Muscle of arm (tissue), 1 donor: ENCODE measurements at regions not wholly inside any gene's neighbourhood (a gene's known extent, or its start where the extent isn't known, plus 50 kb on each side); places are given as distances from the start of the nearest gene placed in this dataset.
"Not testable (repeated sequence)": the region's sequence is repeated elsewhere in the genome, so short reads cannot be mapped to it uniquely, and the experiment has no call there.

Experiments used
- DNase-seq: peaks from one replicate; pipeline ENCODE4 v3.0.0-alpha.2; 2013

- DNase-seq = no peak
Measured at GRCh38 chr3:80334534-80334933, 566.7 kb upstream of the ROBO1 start.

DNA sequence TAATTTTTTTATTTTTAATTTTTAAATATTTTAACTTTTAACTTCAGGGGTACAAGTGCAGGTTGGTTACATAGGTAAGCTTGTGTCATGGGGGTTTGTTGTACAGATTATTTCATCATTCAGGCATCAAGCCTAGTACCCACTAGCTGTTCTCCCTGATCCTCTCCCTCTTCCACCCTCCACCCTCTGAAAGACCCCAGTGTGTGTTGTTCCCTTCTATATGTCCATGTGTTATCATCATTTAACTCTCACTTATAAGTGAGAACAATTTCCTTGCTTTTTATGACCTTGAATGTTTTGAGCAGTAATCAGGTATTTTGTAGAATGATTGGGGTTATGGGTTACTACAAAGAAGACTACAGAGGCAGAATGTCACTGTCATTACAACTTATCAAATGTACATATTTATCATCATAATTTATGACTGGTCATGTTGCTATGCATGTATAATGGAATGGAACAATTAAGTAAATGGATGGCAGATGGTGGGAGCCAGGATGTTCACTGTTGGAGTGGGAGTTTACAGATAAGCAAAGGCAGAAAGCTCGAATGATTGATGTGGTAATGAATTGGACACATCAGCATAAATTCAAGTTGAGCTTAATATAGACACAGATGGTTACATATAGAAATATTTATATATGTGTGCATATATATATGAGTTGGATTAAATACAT is 563.8 kb upstream of the ROBO1 start:
- no peak for DNase-seq

GRCh38 chr3:80314541-80314940 is 546.7 kb upstream of the ROBO1 start:
- not testable (repeated sequence) for DNase-seq

DNA sequence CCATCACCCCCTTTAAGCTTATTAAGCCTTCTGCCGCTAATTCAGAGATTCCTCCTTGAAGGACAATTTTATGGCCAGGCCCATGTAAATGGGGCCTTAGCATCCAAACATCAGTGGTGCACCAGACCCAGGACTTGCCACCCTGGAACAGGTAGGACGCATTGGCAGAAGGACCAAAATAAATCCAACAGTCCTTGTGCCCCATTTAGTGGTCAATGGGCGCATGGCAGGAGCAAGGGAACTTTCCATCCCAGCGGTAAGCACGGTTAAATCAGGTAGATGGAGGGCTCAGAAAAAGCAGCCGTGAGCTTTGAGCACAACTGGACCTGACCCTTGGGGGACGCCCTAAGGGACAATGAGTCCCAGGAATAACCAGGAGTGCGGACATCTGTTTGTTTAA is 540.8 kb upstream of the ROBO1 start:
- DNase-seq = no peak

GRCh38 chr3:80307844-80308243 is 540.0 kb upstream of the ROBO1 start:
- no peak for DNase-seq

GRCh38 chr3:80297720-80298119 is 529.9 kb upstream of the ROBO1 start:
- peak; percentile 14 for DNase-seq

- DNase-seq = no peak
Measured at GRCh38 chr3:80285388-80285787, 517.6 kb upstream of the ROBO1 start.

- DNase-seq = no peak
Measured at GRCh38 chr3:80283783-80284182, 516.0 kb upstream of the ROBO1 start.

DNA sequence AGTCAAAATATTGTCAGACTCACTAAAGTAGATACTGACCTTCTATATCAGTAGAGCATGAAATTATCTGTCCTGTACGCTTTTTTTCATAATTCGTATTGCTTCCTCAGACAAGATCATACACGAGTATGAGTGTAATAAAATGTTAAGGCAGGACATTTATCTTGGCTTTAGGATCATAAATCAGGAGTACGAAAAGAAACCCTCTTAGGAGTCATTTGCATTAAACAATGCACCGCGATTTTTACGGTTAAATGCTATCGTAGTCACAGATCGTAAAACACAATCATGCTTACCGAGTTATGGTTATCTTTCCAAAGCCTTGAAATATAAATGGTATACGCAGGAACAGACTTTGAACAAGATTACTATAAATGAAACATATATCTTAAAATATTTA is 510.3 kb upstream of the ROBO1 start:
- no peak for DNase-seq

GRCh38 chr3:80275120-80275519 is 507.3 kb upstream of the ROBO1 start:
- no peak for DNase-seq

DNA sequence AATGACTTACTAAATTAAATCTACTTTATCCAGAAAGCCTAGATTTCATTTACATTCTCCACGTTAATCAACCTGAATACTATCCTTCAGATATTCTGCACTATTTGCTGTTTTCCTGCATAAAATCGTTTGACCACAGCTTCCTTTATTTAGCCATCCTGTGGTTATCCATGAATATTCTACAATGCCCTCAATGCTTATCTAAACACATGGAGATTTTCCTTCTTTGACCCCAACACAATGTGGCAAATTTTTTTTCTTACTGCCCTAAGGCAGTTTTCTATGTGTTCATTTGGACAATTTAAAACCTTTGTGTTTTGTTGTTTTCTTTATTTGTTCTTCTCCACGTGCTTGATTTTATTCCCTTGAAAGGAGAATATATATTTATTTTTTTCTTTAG is 495.5 kb upstream of the ROBO1 start:
- DNase-seq = no peak

DNA sequence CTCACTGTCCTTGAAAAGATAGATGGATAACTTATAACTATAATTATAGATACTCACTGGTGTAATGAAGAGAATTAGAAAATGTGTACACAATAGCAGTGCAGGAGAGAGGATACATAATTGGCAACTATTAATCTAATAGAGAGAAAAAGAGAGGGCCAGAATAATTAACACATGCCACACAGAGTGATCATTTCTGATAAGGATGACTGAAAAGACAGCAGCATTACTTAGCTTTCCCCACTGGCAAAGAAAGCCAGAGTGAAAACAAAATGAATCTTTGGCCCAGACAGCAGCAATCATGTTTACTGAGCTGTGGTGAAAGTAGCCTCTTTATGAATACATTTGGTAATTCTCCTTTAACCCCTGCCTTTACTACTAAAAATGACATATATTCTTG is 493.3 kb upstream of the ROBO1 start:
- no peak for DNase-seq

DNA sequence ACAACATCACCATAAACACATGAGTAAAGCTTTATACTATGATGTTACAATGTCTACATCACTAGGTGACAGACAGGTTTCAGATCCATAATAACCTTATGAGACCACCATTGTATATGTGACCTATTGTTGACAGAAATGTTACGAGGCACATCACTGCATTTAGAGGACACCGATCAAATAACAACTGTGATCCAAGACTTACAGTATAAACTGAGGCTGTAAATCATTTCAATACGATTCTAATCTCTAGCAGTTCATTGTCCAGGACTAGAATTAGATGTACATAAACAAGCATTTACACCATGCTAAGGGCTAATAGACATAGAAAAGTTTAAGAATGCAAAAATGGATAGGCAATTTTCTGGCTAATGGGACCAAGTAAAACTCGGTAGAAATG is 491.9 kb upstream of the ROBO1 start:
- no peak for DNase-seq

DNA sequence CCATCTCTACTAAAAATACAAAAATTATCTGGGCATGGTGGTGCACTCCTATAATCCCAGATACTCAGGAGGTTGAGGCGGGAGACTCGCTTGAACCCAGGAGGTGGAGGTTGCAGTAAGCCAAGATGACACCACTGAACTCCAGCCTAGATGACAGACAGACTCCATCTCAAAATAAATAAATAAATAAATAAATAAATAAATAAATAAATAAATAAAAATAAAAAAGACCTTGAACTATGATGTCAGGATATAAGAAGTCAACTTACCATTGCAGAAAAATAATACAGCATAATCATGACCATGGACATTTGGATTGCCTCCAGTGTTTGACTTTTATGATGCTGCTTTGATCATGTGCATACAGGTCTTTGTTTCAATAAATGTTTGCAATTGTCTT is 484.3 kb upstream of the ROBO1 start:
- no peak for DNase-seq

GRCh38 chr3:80247766-80248165 is 480.0 kb upstream of the ROBO1 start:
- no peak for DNase-seq

DNA sequence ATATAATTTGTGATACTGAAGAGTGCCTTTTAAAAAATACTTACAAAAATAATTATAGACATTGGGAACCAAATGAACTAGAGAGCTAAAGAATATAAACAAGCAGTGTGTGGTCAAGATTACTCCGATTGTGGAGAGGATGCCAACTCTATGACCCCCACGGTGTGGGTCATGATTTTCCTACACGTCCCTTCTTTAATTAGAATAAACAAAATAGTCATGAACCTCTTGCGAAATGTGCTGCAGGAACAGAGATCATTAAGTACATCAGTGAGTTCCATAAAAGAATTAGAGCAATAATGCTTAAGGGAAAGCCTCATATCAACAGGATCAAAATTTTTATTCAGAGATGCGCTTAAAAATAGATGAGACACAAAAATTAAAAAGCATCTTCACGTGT is 476.6 kb upstream of the ROBO1 start:
- no peak for DNase-seq

DNA sequence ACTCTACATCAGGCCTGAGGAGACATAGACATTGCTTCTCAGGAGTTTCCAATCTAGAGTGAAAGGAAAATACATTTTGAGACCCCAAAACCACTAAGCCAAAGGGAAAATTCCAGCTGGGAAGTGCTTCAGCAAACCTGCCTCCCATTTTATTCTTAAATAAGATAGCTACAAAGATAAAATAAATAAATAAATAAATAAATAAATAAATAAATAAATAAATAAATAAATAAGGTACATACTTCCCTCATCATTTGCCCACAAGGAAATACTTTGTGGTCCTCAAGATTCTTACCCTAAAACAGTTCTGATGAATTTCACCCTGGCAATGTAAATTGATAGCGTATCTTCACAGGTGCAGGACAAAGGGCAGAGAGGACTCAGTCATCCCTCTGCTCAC is 474.0 kb upstream of the ROBO1 start:
- DNase-seq = no peak

- DNase-seq = no peak
Measured at GRCh38 chr3:80239301-80239700, 471.5 kb upstream of the ROBO1 start.

GRCh38 chr3:80238606-80239005 is 470.8 kb upstream of the ROBO1 start:
- no peak for DNase-seq

DNA sequence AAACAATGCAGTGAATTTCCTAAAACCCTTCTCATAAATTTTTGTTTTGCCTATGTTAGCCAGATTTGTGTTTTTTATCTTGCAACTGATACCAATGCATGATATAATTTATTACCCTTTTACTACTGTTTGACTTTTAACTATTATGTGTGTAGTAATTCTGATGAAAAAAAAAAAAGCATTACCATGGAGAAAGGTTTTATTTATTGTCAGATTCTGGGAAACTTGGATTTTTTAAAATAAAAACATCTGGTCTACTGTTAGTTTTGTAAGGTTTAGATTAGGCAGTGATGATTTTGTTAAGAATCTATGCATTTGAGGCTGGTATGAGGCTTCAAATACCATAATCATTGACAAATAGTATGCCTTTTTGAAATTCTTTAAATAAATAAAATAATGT is 470.4 kb upstream of the ROBO1 start:
- DNase-seq = no peak

DNA sequence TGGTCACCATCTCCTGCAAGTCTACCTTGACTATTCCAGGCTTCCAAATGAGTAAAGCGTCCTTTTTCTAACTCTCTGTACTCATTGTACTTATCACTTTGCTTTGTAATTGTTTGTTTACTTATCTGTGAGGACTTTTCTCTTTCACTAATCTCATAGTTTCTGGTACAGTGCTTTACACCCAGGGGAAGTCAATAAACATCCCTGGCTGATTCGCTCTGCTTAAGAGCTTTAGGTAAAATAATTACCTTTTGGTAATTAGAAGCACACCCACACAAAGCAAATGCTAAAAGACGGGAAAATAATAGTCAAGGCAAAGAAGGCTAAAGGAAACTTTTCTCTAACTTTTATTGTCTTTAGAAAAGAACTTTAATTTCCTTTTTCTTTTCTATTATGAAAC is 466.9 kb upstream of the ROBO1 start:
- DNase-seq = no peak

DNA sequence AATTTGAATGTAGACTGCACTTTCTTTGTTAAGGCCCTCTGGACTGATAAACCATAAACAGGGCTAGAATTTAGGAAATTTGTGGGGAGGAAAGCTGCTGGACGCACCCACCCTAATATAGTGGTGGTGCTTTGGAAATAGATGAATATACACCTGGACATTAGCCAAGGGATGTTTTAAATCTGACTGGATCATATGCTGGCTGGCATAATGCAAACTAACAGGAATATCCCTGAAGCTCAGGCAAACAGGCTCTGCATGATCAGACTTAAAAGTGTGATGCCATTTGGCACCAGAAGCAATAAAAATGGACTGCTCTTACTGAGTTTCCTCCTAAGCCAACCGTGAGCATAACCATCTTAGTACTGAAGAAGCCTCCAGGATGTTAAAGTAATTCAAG is 465.8 kb upstream of the ROBO1 start:
- no peak for DNase-seq

DNA sequence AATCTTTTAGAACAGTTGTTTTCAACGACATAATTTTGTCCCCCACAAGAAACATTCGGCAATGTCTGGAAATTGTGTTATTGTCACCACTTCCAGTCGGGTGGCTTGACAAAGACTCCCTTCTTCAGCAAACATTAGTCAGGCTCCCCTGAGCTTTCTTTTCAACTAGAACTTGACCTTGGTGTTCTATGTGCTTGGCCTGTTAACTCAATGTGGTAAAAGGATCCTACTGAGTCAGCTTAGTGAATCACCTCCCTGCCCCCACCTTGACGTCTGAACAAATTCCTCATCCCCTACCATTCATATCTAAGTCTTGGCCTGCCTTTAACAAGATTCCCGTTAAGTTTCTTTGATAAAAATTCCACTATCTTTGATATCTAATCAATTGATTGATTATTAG is 465.0 kb upstream of the ROBO1 start:
- no peak for DNase-seq

DNA sequence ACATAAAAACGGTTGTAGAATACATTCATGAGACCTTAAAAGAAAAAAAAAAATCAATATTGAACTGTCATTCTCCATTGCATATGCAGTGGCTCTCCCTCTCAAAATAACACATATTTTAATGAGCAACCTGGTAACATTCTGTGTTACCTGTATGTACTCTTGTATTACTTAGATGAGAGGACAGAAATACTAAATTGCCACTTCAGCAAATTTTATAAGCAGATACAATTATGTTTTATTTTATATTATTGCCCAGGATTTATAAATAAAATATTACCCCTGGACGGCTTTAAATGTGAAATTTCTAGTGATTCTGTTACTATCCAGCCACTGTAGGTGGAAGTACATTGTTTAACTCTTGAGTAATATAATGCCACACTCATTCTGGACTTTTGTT is 463.2 kb upstream of the ROBO1 start:
- no peak for DNase-seq

- DNase-seq = no peak
Measured at GRCh38 chr3:80227216-80227615, 459.4 kb upstream of the ROBO1 start.
